HG03139 (cell line): ENCODE measurements at regions not wholly inside any gene's neighbourhood (a gene's known extent, or its start where the extent isn't known, plus 50 kb on each side); places are given as distances from the start of the nearest gene placed in this dataset.

Experiments
- ATAC-seq: cut with Tn5 transposase; IDR thresholded peaks from one replicate; pipeline ENCODE4 v1.9.1; 2021; ENCODE audit not compliant: unreplicated experiment

GRCh38 chr16:65876624-65877023 is 489.9 kb upstream of the CDH5 start:
- ATAC-seq: no peak

- no peak for ATAC-seq
These were observed 490.5 kb upstream of the CDH5 start for GRCh38 chr16:65876056-65876408.

GRCh38 chr16:65875381-65876055 is 491.0 kb upstream of the CDH5 start:
- ATAC-seq: no peak

GRCh38 chr16:65869261-65869660 is 497.2 kb upstream of the CDH5 start:
- ATAC-seq: no peak

GRCh38 chr16:65867276-65867960 is 499.1 kb upstream of the CDH5 start:
- ATAC-seq: no peak

GRCh38 chr16:65863236-65863635 is 503.3 kb upstream of the CDH5 start:
- ATAC-seq: no peak

GRCh38 chr16:65861131-65861731 is 505.3 kb upstream of the CDH5 start:
- no peak for ATAC-seq

GRCh38 chr16:65855171-65856145 is 511.0 kb upstream of the CDH5 start:
- ATAC-seq: no peak

GRCh38 chr16:65846210-65846602 is 520.3 kb upstream of the CDH5 start:
- no peak for ATAC-seq

GRCh38 chr16:65845466-65846209 is 520.9 kb upstream of the CDH5 start:
- no peak for ATAC-seq

- no peak for ATAC-seq
These were observed 522.5 kb upstream of the CDH5 start for GRCh38 chr16:65843941-65844340.

GRCh38 chr16:65842067-65842466 is 524.4 kb upstream of the CDH5 start:
- ATAC-seq: no peak

- ATAC-seq: no peak
These were observed 528.5 kb upstream of the CDH5 start for GRCh38 chr16:65838001-65838400.

GRCh38 chr16:65837464-65837863 is 529.0 kb upstream of the CDH5 start:
- no peak for ATAC-seq

- no peak for ATAC-seq
These were observed 531.8 kb upstream of the CDH5 start for GRCh38 chr16:65834688-65835087.

GRCh38 chr16:65833171-65833871 is 533.2 kb upstream of the CDH5 start:
- ATAC-seq: no peak

- ATAC-seq: no peak
These were observed 533.8 kb upstream of the CDH5 start for GRCh38 chr16:65832679-65833078.

GRCh38 chr16:65831903-65832666 is 534.4 kb upstream of the CDH5 start:
- no peak for ATAC-seq

GRCh38 chr16:65829076-65829475 is 537.4 kb upstream of the CDH5 start:
- no peak for ATAC-seq
